Glomerular visceral epithelial cell (primary cell): ENCODE measurements at regions not wholly inside any gene's neighbourhood (a gene's known extent, or its start where the extent isn't known, plus 50 kb on each side); places are given as distances from the start of the nearest gene placed in this dataset.

ENCODE experiments used
- DNase-seq: peaks from one replicate; pipeline ENCODE4 v3.0.0-alpha.2; 2016; ENCODE audit errors: extremely low spot score

DNA sequence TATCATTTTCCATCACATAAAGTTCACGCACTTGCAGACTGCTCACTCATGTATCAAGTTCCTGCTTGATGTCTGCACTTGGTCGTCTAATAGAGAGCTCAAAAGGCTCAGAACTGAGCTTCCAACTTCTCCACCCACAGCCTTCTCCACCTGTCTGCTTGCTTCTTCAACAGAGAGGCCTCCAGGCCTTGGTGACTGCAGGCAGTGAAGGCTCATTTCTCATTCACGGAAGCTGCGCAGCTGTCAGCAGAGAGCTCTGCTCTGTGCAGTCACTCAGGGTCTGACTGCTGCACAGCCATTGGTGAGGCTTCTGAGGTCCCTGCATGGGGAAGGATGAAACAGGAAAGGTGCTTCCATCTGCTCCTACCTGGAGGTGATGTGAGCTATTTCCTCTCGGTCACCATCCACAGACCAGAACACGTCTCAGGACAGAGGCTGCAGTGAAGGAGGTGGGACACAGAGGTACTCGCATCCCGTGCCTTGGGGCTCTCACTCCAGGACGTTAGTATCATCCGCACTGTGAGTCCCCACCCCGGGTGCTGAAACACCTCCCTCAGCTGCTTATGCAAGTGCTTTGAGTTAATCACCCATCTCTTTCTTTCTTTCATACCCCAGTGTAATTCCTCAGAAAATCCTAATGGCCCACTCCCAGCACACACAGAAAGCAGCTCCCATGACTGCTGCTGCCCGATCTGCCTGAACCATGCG, 126.2 kb downstream of the TMEM18 start:
- no peak for DNase-seq

DNA sequence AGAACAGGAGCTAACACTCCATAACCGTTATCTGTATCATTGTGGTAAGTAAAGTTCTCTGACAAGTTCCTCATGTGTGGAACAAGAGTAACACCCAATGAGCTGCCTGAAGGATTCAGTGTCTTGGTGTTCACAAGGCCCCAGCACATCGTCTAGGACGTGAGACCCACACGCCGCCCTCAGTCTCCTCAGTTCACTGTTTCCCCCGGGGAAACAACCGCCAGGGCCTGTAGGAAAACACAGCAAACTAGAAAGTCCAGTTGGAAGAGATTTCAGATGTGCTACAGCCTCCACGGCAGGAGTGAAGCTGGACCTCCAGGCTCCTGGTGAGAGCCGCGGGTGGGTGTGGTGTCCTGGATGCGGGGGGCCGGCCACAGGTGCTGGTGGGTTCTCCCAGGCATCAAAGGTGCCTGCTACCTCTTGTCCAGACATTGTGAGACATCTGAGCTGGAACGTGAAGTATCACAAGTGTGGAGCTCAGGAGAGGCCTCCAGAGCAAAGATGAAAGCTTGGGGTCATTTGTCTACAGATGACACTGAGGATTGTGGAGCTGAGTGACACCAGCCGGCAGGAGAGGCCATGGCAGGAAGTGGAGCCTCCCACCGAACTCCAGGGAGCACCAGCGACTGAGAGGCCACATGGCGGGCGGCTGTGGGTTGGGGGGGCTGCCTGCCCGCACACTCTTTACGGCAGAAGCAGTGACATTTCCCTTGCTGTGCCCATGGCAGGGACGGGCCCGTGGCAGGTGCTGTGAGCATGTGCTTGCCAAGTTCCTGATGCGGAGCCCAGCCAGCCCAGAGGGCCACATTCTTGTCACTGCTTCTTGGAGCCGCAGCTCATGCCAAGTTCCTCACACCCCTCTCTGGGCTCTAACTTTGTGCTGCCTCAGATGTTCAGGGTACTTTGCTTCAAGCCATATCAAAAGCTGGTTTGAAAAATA, 131.2 kb downstream of the TMEM18 start:
- no peak for DNase-seq

DNA sequence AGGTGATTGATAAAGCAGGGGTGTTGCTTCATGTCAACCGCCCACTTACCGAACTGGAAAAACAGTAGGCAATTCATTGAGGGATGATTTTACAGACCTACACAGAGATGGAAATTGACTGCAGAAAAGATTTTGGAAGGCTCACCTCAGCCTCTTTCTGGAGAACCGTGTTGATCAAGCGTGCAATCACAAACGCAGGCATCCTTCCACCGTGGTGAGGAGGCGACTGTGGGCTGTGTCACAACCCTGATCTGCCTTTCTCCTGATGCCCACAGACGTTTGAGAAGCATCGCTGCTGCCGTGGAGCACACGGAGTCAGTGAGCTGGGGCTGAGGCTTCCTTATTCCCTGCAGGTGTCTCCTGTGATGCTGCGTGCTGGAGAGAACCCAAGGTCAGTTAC, 132.0 kb downstream of the TMEM18 start:
- no peak for DNase-seq

DNA sequence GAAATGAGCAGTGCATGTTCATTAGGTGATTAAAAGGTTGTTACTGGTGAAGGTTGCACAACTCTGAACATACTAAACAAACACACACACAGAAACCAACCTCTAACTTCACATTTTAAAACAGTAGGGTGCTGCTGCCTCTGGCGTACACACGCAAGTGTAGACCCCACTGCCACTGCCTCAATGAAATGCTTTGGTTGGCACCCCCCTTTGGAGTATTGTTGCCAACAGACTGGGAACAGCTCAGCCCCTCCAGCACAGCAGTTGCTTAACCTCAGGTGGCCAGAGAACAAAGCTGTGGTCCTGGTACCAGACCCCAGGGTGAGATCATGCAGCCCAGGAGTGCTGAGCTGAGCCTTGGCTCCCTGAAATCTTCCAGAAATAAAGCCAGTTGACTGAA, 138.6 kb downstream of the TMEM18 start:
- no peak for DNase-seq

DNA sequence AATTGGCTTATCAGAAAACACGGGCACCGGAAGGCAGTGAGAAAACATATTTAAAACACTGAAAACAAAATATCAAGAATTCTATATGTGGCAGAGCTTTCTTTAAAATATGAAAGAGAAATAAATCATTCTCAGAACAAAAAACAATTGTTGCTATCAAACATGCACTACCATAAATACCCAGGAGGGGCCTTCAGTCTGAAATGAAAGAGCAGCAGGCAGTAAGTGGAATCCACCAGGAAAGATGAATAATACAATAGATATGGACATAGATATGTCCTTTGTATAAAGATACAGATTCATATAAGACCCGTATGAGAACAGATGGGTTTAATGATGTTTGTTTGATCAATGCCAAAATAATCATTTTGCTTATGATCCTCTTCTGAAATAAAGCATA, 142.0 kb downstream of the TMEM18 start:
- DNase-seq = no peak

DNA sequence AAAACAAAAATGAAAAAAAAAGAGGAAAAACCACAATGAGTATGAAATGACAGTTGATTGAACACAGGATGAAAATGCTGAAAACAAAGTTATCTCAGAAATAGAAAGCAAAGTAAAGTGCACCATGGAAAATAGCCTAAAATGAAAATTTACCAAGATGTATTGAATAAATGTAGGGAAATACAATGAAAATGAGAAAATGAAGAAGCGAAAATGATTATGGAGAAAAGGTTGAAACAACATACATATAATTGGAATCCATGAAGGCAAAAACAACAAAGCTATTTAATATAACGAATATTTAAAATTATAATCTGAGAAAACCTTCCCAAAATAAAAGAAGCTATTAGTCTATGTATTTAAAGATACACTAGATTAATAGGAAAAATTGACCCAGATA, 147.4 kb downstream of the TMEM18 start:
- no peak for DNase-seq

DNA sequence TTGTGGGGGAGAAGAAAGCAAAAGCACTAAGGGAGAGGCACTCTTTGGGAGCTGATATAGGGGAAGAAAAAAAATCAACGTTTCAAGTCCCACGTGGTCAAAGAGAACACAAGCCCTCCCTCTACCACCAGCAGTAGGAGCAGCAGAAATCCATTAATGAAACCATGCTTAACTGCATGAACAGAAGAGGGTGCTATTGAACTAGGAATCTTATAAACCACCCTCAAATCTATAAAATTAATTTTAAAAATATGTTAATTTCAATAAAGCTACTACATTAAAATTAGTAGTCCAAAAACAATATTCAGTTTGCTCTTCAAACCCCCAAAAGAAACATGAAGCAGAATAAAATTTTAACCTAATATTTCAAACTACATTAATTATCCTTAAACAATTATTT, 147.8 kb downstream of the TMEM18 start:
- DNase-seq = no peak

DNA sequence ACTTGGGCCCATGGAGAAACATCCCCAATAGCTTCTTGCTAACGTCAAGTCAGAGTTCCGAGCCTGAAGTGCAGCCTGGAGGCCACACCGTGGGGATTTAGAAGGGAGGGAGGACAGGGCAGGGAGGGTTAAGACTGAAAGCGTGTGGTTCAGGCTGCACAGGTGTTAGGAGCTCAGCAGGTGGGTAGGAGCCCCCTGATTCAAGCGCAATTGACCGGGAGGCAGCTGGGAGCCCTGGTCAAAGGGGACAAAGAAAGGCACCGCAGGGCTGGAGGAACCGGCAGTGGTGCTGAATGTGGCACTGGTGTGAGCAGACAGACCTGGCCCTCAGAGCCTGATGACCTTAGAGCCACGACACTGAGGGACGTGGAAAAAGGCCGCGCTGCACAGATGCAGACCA, 149.6 kb downstream of the TMEM18 start:
- no peak for DNase-seq

DNA sequence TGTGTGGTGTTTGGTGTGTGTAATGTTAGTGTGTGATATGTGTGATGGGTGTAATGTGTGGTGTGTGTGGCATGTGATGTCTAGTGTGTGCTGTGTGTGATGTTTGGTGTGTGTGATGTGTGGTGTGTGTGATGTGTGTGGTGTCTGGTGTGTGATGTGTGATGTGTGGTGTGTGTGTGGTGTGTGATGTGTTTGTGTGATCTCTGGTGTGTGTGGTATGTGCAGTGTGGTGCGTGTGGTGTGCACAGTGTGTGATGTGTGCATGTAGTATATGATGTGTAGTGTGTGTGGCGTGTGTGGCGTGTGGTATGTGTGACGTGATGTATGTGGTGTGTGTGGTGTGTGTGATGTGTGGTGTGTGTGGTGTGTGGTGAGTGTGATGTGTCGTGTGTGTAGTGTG, 150.3 kb downstream of the TMEM18 start:
- DNase-seq = no peak

DNA sequence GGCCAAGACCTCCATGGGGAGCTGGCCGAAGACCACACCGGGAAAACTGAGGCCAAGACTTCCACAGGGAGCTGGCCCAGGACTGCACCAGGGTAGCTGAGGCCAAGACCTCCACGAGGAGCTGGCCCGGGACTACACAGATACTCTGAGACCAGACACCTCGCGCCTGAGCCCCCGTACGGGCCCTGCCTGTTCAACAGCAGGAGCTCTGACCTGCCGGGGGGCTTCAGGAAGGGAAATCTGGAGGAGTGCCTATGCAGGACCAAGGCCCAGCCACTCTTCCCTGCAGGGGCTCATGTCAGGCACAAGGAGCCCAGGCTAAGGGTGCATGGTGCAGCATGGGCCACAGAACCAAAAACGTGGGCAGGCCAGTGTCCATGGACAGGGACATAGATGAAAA, 151.6 kb downstream of the TMEM18 start:
- DNase-seq = no peak

DNA sequence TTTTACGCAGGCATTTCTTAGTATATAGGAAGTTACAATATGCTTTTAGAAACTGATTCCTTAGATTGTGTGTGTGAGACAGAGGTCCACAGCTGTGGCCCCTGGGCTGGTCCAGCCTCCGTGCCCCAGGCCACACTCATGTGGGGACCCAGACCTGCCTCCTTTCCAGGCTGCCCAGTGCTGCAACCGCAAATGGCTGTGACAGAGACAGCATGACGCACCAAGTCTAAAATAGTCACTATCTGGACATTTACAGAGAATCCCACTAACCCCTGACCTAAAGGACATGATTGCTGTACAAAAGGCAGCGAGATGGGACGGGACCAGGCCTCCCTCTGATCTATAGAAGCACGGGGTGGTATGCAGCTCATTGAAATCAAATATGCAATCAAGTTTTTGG, 152.2 kb downstream of the TMEM18 start:
- DNase-seq = no peak

DNA sequence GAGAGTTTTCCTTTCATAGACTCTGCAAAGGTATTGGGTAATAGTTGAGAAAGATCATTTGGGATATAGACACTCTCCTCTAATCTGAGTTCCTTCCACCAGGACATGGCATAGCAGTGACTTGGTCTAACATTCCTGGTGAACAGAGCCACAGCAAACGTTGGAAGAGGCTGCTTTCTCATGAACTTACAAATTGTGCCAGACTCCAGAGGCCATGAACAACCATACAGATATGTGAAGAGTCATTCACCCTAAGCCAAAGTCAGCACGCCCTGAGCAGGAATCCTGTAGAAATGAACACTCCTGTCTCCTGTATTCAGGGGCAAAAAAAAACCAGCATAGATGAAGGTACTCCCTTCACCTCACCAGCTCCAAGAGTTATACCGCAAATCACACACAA, 152.8 kb downstream of the TMEM18 start:
- no peak for DNase-seq

DNA sequence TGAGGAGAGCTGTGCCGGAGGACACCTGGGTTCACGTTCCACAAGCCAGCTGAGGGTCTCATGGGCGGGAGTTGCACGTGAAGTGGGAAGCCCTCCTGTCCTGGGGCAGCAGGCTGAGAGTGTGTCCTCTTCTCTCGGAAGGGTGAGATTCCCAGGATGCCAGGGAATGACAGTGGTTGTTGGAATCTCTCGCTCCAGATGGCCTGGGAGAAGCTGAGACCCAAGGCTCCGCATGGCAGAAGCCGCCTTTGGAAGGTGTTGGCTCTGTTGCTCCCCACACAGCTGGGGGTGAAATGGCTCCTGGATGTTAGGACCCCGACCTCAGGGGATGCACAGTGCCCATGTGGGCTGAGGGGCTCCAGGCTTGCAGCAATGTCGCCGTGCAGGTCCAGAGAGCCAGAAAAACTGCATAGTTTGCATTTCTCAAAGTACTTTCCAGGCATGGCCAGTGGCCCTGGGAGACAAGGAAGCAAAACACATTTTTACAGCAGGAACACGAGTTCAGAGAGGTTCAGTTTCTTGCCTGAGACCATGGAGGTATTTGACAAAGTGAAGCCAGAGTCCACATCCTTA, 153.4 kb downstream of the TMEM18 start:
- no peak for DNase-seq

DNA sequence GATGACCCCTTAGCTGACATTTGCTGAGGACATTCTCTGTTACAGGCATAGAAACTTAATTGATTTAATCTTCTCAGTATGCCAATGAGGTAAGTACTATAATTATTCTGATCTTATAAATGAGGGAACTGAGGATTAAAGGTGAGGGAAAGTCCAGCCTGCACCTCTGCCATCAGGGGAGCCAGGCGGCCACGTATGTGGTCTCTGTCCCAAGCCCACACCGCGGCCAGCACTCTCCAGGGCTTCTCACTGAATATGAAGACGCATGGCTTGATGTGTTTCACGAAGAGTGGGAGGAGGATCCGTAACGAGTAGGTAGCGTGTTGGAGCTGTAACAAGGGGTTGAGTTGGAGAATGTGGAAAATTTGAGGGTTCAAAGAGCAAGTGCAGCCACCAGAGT, 154.4 kb downstream of the TMEM18 start:
- DNase-seq = no peak

DNA sequence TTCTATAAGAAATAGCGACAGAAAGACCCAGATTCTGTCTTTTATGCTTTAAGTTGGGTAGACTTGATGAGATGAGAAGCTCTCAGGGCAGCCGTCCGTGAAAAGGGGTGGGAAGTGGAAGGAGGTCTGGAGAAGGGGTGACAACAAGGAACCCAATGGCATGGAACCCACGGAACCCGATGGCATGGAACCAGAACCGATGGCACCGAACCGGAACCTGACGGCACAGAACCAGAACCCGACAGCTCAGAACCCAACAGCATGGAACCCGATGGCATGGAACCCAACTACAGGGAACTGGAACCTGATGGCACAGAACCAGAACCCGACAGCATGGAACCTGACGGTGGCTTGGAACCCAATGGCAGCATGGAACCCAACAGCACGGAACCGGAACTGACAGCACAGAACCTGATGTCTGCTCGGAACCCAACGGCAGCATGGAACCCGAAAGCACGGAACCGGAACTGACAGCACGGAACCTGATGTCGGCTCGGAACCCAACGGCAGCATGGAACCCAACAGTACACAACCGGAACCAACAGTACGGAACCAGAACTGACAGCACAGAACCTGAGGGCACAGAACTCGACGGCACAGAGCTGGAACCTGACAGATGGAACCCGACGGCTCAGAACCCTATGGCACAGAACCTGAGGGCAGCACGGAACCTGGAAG, 155.2 kb downstream of the TMEM18 start:
- DNase-seq = no peak

DNA sequence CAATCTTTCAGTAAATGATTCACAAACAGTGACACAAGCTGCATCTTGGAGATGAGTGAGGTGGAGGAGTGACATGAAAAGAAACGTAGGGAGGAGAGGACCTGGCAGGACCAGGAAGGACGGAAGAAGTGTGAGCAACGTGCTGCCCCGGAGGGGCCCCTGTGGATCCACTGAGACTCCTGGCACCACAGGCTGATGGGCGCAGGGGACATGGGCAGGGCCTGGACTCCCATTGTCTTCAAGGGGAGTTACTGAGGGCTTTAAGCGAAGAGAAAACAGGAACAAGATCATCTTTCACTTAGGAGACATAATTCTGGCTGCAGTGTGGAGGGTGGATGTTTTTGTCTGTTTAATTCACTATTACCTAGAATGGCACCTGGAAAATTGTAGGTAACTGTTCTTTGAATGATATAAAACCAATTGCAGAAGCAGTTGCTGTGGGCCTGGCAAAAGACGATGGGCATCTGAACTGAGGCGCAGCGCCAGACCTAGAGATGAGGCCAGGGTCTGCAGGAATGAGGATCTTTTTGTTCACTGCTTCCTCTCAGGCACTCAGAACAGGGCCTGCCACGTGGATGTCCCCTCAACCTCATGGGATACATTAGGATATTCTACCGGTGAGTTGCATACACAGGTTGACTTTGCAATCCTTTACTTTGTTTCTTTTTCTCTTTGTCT, 156.4 kb downstream of the TMEM18 start:
- no peak for DNase-seq

DNA sequence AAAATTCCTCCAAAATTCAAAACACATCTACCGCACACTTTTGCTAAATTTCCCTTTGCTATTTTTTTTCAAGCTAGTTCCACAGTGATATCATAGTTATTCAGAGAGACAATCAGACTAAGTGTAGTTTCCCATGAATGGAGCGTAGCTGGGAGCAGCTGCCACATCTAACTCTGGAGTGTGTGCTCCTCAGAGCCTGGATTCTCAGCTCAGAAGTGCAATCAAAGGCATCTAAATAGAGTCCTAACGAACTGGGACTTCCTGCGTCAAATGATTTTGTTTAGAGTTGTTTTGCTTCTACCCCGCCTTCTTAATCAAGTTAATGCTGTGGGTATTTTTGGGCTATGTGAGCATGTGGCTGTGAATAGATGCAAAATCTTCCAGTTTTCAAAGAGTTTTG, 160.3 kb downstream of the TMEM18 start:
- no peak for DNase-seq

DNA sequence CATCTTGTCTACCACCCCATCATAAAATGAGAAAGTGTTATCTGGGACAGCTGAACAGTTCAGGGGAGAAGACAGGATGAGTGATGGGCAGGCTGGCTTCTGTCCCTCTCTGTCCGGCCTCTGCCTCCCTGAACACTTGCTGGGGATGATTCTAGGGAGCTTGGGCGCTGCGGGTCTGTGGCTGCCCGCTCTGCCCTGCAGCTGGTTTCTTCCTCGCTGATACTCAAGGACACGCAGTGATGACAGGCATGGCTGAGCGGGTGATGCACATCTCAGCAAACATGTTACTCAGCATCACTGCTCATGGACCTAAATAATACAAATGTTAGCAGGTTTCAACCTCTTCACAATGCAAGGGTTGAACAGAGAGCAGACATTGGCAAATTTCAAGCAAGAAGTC, 161.1 kb downstream of the TMEM18 start:
- DNase-seq = no peak

DNA sequence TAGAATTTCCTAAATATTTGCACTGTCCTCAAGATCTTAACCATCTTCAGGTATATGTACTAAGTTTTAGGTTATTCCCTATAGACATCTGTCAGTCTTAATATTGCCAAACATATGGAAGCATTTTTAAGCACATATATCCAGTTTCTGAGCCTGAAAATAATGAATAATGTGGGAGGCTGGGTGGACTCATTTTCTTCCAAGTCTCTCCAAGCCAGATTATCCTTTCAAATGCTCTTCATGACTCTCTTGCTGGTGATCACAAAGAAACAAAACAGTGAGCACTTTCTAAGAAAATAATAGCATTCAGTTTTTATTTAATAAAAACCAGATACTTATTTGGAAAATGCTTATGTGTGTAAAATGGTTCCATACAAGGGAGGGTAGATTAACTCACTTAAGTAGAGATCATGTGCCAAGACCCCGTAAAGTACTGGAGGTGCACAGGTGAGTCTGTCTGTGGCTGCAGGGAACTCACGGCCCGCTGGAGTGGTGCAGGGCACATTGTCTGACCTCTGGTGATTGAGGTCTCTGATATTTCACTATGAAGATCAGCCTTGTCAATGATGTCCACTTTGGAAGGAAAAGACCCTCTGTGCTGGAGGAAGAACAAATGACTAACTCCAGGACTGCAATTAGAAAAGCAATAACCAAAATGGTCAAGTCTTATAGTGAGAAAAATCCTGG, 161.6 kb downstream of the TMEM18 start:
- no peak for DNase-seq

DNA sequence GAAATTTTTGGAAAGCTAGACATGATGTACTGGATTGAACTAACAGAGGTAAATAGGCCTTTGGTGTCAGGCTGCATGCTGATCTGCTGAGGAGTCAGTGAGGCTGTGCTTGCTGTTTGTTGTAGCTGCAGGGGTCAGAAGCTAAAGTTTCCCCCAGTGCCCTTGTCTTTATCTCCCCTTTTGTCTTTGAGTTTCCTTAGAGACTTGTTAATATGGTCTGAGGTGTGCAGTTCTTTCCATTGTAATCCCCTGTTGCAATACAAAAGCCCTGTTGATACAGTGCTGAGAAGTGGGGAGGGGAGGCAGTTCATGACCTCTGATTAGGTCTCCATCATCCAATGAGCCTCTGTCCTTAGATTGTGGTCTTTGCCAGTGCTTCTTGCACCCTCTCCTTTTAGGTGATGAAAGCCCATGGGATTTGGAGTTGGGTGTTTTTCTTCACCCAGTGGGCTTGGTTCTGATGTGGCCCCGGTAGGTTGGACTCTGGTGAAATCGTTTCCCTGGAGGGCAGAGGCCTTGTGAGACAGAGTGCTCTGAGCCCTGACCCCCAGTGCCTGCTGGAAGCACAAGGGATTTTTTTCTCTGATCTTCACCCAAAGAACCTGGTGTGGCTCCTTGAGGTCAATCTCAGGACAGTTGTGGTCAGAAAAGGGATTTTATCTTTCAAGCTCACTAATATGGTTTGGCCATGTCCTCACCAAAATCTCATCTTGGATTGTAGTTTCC, 163.1 kb downstream of the TMEM18 start:
- DNase-seq = no peak

DNA sequence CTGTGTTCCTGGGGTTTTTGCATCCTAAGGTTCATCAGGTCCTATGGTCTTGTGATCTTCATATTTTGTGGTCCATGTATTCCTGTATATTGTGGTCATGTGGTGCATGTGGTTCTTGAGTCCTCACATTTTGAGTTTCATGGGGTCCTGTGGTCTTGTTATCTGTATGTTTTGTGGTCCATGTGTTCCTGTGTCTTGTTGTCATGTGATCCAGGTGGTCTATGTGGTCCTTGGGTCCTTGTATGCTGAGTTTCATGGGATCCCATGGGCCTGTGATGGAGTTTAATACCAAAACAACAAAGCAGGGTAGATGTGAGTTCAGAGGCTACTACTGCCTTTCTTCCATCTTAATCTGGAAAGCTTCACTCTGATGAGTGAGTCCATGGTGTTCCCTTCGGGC, 166.4 kb downstream of the TMEM18 start:
- no peak for DNase-seq
